K562 (cell line): ENCODE measurements at regions not wholly inside any gene's neighbourhood (a gene's known extent, or its start where the extent isn't known, plus 50 kb on each side); places are given as distances from the start of the nearest gene placed in this dataset.
"Not testable (repeated sequence)": the region's sequence is repeated elsewhere in the genome, so short reads cannot be mapped to it uniquely, and the experiment has no call there.

ENCODE experiments used
- DNMT1 ChIP-seq: fragments of 450-650 bp; IDR thresholded peaks from 2 replicates; pipeline ENCODE4 v1.6.1; 2016; ENCODE audit warnings: antibody characterized with exemption, mild to moderate bottlenecking
- NRF1 ChIP-seq, 2 experiments: fragments of 450-650 bp; IDR thresholded peaks in 1 of 2; conservative IDR thresholded peaks in 1 of 2; 2 replicates each; pipeline ENCODE4 v1.6.1; 2014; ENCODE audit warnings: mild to moderate bottlenecking in 2 of 2
- TF ChIP-seq, protein P1 (sequence below), 2 experiments: fragments of 200-800 bp in 1 of 2; sonication (Bioruptor generic) in 1 of 2; sonication (generic) in 1 of 2; formaldehyde crosslinking in 1 of 2; IDR thresholded peaks in 1 of 2; conservative IDR thresholded peaks in 1 of 2; 2 replicates each; pipeline versions ENCODE4 v1.5.0 to v1.6.1; 2016 to 2020; ENCODE audit warnings: missing compliant biosample characterization in 1 of 2, missing genetic modification characterization in 1 of 2, missing genetic modification reagents in 1 of 2
- TF ChIP-seq, protein P2 (sequence below): sonication (generic); formaldehyde crosslinking; IDR thresholded peaks from 2 replicates; pipeline ENCODE4 v1.5.0; 2020; ENCODE audit warnings: missing genetic modification reagents
- TF ChIP-seq, protein P3 (sequence below): fragments of 450-650 bp; IDR thresholded peaks from 2 replicates; pipeline ENCODE4 v1.6.1; 2016; ENCODE audit warnings: low read depth

DNA sequence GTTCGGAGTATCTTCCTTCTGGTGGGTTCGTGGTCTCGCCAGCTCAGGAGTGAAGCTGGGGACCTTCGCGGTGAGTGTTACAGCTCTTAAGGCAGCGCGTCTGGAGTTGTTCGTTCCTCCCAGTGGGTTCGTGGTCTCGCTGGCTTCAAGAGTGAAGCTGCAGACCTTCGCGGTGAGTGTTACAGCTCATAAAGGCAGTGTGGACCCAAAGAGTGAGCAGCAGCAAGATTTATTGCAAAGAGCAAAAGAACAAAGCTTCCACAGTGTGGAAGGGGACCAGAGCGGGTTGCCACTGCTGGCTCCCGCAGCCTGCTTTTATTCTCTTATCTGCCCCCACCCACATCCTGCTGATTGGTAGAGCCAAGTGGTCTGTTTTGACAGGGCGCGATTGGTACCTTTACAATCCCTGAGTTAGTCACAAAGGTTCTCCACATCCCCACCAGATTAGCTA is 260.2 kb upstream of the BTG1 start:
- TF ChIP-seq, protein P1, sequence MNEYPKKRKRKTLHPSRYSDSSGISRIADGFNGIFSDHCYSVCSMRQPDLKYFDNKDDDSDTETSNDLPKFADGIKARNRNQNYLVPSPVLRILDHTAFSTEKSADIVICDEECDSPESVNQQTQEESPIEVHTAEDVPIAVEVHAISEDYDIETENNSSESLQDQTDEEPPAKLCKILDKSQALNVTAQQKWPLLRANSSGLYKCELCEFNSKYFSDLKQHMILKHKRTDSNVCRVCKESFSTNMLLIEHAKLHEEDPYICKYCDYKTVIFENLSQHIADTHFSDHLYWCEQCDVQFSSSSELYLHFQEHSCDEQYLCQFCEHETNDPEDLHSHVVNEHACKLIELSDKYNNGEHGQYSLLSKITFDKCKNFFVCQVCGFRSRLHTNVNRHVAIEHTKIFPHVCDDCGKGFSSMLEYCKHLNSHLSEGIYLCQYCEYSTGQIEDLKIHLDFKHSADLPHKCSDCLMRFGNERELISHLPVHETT (CRISPR knock-in tag; conservative IDR thresholded peaks at IDR 0.05 in 1 of 2, IDR thresholded peaks at IDR 0.05 in 1 of 2): not testable (repeated sequence)
- TF ChIP-seq, protein P2, sequence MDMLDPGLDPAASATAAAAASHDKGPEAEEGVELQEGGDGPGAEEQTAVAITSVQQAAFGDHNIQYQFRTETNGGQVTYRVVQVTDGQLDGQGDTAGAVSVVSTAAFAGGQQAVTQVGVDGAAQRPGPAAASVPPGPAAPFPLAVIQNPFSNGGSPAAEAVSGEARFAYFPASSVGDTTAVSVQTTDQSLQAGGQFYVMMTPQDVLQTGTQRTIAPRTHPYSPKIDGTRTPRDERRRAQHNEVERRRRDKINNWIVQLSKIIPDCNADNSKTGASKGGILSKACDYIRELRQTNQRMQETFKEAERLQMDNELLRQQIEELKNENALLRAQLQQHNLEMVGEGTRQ: not testable (repeated sequence)
- not testable (repeated sequence) for TF ChIP-seq NRF1 (conservative IDR thresholded peaks at IDR 0.05 in 1 of 2, IDR thresholded peaks at IDR 0.05 in 1 of 2); DNMT1
- TF ChIP-seq, protein P3, sequence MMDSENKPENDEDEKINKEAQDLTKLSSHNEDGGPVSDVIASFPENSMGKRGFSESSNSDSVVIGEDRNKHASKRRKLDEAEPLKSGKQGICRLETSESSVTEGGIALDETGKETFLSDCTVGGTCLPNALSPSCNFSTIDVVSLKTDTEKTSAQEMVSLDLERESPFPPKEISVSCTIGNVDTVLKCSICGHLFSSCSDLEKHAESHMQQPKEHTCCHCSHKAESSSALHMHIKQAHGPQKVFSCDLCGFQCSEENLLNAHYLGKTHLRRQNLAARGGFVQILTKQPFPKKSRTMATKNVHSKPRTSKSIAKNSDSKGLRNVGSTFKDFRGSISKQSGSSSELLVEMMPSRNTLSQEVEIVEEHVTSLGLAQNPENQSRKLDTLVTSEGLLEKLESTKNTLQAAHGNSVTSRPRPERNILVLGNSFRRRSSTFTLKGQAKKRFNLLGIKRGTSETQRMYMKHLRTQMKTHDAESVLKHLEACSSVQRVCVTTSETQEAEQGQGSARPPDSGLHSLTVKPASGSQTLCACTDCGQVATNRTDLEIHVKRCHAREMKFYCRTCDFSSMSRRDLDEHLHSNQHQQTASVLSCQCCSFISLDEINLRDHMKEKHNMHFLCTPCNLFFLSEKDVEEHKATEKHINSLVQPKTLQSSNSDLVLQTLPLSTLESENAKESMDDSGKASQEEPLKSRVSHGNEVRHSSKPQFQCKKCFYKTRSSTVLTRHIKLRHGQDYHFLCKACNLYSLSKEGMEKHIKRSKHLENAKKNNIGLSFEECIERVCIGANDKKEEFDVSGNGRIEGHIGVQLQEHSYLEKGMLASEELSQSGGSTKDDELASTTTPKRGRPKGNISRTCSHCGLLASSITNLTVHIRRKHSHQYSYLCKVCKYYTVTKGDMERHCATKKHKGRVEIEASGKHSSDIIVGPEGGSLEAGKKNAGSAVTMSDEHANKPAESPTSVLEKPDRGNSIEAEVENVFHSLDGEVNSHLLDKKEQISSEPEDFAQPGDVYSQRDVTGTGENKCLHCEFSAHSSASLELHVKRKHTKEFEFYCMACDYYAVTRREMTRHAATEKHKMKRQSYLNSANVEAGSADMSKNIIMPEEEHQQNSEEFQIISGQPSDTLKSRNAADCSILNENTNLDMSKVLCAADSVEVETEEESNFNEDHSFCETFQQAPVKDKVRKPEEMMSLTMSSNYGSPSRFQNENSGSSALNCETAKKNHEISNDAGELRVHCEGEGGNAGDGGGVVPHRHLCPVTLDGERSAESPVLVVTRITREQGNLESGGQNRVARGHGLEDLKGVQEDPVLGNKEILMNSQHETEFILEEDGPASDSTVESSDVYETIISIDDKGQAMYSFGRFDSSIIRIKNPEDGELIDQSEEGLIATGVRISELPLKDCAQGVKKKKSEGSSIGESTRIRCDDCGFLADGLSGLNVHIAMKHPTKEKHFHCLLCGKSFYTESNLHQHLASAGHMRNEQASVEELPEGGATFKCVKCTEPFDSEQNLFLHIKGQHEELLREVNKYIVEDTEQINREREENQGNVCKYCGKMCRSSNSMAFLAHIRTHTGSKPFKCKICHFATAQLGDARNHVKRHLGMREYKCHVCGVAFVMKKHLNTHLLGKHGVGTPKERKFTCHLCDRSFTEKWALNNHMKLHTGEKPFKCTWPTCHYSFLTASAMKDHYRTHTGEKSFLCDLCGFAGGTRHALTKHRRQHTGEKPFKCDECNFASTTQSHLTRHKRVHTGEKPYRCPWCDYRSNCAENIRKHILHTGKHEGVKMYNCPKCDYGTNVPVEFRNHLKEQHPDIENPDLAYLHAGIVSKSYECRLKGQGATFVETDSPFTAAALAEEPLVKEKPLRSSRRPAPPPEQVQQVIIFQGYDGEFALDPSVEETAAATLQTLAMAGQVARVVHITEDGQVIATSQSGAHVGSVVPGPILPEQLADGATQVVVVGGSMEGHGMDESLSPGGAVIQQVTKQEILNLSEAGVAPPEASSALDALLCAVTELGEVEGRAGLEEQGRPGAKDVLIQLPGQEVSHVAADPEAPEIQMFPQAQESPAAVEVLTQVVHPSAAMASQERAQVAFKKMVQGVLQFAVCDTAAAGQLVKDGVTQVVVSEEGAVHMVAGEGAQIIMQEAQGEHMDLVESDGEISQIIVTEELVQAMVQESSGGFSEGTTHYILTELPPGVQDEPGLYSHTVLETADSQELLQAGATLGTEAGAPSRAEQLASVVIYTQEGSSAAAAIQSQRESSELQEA: not testable (repeated sequence)
